HepG2 (cell line): ENCODE measurements at regions not wholly inside any gene's neighbourhood (a gene's known extent, or its start where the extent isn't known, plus 50 kb on each side); places are given as distances from the start of the nearest gene placed in this dataset.

ENCODE experiments used
- DZIP1 ChIP-seq: sonication (generic); formaldehyde crosslinking; IDR thresholded peaks from 2 replicates; pipeline ENCODE4 v1.5.0; 2020; ENCODE audit warnings: mild to moderate bottlenecking, missing genetic modification reagents
- HES4 ChIP-seq: sonication (generic); formaldehyde crosslinking; IDR thresholded peaks from 2 replicates; pipeline ENCODE4 v1.9.0; 2021; ENCODE audit warnings: mild to moderate bottlenecking, missing genetic modification reagents, borderline replicate concordance
- HINFP ChIP-seq: sonication (generic); formaldehyde crosslinking; IDR thresholded peaks from 2 replicates; pipeline ENCODE4 v1.4.0; 2020; ENCODE audit warnings: low read depth, mild to moderate bottlenecking, missing genetic modification reagents
- MATR3 ChIP-seq: sonication (generic); formaldehyde crosslinking; IDR thresholded peaks from 2 replicates; pipeline ENCODE4 v1.4.0; 2020; ENCODE audit warnings: missing genetic modification reagents
- REPIN1 ChIP-seq: sonication (generic); formaldehyde crosslinking; IDR thresholded peaks from 2 replicates; pipeline ENCODE4 v1.8.0; 2022; ENCODE audit warnings: missing genetic modification reagents, low read depth, mild to moderate bottlenecking, borderline replicate concordance
- TP53 ChIP-seq: sonication (generic); formaldehyde crosslinking; conservative IDR thresholded peaks from 2 replicates; pipeline ENCODE4 v1.4.0; 2020; ENCODE audit warnings: missing genetic modification reagents
- ZBTB4 ChIP-seq: sonication (generic); formaldehyde crosslinking; IDR thresholded peaks from 2 replicates; pipeline ENCODE4 v1.4.0; 2020; ENCODE audit warnings: missing genetic modification reagents, mild to moderate bottlenecking, borderline replicate concordance
- ZBTB46 ChIP-seq: sonication (generic); formaldehyde crosslinking; IDR thresholded peaks from 2 replicates; pipeline ENCODE4 v1.4.0; 2020; ENCODE audit warnings: mild to moderate bottlenecking, missing genetic modification reagents, borderline replicate concordance
- ZFP36L1 ChIP-seq: sonication (generic); formaldehyde crosslinking; IDR thresholded peaks from 2 replicates; pipeline ENCODE4 v1.8.0; 2022; ENCODE audit warnings: mild to moderate bottlenecking, missing genetic modification reagents, moderate library complexity
- ZNF317 ChIP-seq: sonication (generic); formaldehyde crosslinking; IDR thresholded peaks from 2 replicates; pipeline ENCODE4 v1.5.0; 2020; ENCODE audit warnings: mild to moderate bottlenecking, missing genetic modification reagents
- ZNF891 ChIP-seq: sonication (generic); formaldehyde crosslinking; IDR thresholded peaks from 2 replicates; pipeline ENCODE4 v1.5.0; 2020; ENCODE audit warnings: mild to moderate bottlenecking, missing genetic modification reagents
- ZSCAN25 ChIP-seq: sonication (generic); formaldehyde crosslinking; IDR thresholded peaks from 2 replicates; pipeline ENCODE4 v1.8.0; 2022; ENCODE audit warnings: mild to moderate bottlenecking, missing genetic modification reagents
- TF ChIP-seq, protein P1 (sequence below): sonication (generic); formaldehyde crosslinking; IDR thresholded peaks from 2 replicates; pipeline ENCODE4 v1.5.1; 2020; ENCODE audit warnings: missing genetic modification reagents, mild to moderate bottlenecking, borderline replicate concordance
- TF ChIP-seq, protein P2 (sequence below): sonication (generic); formaldehyde crosslinking; conservative IDR thresholded peaks from 2 replicates; pipeline ENCODE4 v1.8.0; 2022; ENCODE audit warnings: missing genetic modification reagents

- no peak; the same call in 1 of the 2 replicates for TF ChIP-seq ZBTB4 (CRISPR knock-in tag)
- no peak for TF ChIP-seq DZIP1 (CRISPR knock-in tag)
- no peak for TF ChIP-seq MATR3
- no peak for TF ChIP-seq HES4 (CRISPR knock-in tag)
- TF ChIP-seq TP53 = no peak
- no peak for TF ChIP-seq ZNF317 (CRISPR knock-in tag)
- TF ChIP-seq ZBTB46 (CRISPR knock-in tag) = peak; percentile 98
- no peak for TF ChIP-seq ZSCAN25 (CRISPR knock-in tag)
- TF ChIP-seq HINFP (CRISPR knock-in tag) = no peak
- no peak for TF ChIP-seq REPIN1 (CRISPR knock-in tag)
- no peak for TF ChIP-seq ZNF891 (CRISPR knock-in tag)
- TF ChIP-seq, protein P1, sequence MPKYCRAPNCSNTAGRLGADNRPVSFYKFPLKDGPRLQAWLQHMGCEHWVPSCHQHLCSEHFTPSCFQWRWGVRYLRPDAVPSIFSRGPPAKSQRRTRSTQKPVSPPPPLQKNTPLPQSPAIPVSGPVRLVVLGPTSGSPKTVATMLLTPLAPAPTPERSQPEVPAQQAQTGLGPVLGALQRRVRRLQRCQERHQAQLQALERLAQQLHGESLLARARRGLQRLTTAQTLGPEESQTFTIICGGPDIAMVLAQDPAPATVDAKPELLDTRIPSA (CRISPR knock-in tag) = no peak
- TF ChIP-seq ZFP36L1 (CRISPR knock-in tag) = no peak
- TF ChIP-seq, protein P2, sequence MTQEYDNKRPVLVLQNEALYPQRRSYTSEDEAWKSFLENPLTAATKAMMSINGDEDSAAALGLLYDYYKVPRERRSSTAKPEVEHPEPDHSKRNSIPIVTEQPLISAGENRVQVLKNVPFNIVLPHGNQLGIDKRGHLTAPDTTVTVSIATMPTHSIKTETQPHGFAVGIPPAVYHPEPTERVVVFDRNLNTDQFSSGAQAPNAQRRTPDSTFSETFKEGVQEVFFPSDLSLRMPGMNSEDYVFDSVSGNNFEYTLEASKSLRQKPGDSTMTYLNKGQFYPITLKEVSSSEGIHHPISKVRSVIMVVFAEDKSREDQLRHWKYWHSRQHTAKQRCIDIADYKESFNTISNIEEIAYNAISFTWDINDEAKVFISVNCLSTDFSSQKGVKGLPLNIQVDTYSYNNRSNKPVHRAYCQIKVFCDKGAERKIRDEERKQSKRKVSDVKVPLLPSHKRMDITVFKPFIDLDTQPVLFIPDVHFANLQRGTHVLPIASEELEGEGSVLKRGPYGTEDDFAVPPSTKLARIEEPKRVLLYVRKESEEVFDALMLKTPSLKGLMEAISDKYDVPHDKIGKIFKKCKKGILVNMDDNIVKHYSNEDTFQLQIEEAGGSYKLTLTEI (CRISPR knock-in tag) = no peak
Observed at GRCh38 chr2:42925742-42926433, 133.5 kb upstream of the HAAO start (continued).
